ENCODE measurements at regions not wholly inside any gene's neighbourhood (a gene's known extent, or its start where the extent isn't known, plus 50 kb on each side); places are given as distances from the start of the nearest gene placed in this dataset.

DNA sequence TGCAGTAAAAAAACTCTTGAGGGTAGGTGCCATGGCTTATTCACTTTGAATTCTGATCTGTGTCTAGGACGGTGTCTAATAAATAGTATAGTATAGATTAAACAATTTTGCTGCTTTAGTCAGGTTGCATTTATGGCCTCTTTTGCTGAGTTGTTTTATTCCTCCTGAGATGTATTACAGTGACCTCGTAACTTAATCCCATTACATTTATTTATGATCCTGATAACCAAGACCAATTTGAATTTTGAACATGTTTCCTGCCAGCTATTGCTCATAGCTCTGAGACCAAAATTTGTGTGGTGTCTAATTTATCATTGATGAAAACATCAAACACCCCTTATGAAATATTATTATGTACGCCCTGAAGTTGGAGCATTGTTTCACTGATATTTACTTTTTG lies 381.9 kb upstream of the SEMA3C start:
- TF ChIP-seq TEAD4 (IDR thresholded peaks at IDR 0.05) = no peak
- no peak for TF ChIP-seq CREB1 (IDR thresholded peaks at IDR 0.05; ENCODE audit: low read depth)
- TF ChIP-seq YY1 (IDR thresholded peaks at IDR 0.05; ENCODE audit: low read depth) = no peak
- TF ChIP-seq, protein P1, sequence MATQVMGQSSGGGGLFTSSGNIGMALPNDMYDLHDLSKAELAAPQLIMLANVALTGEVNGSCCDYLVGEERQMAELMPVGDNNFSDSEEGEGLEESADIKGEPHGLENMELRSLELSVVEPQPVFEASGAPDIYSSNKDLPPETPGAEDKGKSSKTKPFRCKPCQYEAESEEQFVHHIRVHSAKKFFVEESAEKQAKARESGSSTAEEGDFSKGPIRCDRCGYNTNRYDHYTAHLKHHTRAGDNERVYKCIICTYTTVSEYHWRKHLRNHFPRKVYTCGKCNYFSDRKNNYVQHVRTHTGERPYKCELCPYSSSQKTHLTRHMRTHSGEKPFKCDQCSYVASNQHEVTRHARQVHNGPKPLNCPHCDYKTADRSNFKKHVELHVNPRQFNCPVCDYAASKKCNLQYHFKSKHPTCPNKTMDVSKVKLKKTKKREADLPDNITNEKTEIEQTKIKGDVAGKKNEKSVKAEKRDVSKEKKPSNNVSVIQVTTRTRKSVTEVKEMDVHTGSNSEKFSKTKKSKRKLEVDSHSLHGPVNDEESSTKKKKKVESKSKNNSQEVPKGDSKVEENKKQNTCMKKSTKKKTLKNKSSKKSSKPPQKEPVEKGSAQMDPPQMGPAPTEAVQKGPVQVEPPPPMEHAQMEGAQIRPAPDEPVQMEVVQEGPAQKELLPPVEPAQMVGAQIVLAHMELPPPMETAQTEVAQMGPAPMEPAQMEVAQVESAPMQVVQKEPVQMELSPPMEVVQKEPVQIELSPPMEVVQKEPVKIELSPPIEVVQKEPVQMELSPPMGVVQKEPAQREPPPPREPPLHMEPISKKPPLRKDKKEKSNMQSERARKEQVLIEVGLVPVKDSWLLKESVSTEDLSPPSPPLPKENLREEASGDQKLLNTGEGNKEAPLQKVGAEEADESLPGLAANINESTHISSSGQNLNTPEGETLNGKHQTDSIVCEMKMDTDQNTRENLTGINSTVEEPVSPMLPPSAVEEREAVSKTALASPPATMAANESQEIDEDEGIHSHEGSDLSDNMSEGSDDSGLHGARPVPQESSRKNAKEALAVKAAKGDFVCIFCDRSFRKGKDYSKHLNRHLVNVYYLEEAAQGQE (IDR thresholded peaks at IDR 0.05; ENCODE audit: low read depth) = no peak
- no peak for TF ChIP-seq TCF12 (IDR thresholded peaks at IDR 0.05; ENCODE audit: low read depth)
- TF ChIP-seq CEBPB (IDR thresholded peaks at IDR 0.05) = no peak
- no peak for TF ChIP-seq EGR1 (IDR thresholded peaks at IDR 0.05)
- TF ChIP-seq FOXM1 (IDR thresholded peaks at IDR 0.05; ENCODE audit: borderline replicate concordance, low read depth) = no peak

DNA sequence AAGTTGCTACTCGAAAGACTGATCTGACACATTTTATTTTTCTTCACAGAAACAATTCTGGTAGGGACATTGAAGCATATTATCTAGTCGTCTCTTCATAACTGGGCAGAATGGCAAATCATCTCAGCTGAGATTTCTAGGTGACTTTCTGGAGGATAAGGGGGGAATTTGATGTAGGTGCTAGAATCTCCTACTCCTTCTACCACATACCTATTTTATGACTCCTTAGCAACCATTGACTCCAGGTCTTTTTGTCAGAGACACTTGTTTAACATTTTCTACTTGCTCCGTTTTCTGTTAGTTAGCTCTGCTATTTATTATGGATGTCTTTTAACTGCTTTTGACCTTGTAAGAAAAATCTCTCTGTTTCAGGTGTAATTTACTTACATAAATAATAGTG lies 380.9 kb upstream of the SEMA3C start:
- TF ChIP-seq EGR1 (IDR thresholded peaks at IDR 0.05) (no peak), CEBPB (IDR thresholded peaks at IDR 0.05) (no peak)
- TF ChIP-seq, protein P2, sequence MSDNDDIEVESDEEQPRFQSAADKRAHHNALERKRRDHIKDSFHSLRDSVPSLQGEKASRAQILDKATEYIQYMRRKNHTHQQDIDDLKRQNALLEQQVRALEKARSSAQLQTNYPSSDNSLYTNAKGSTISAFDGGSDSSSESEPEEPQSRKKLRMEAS (IDR thresholded peaks at IDR 0.05) = no peak

DNA sequence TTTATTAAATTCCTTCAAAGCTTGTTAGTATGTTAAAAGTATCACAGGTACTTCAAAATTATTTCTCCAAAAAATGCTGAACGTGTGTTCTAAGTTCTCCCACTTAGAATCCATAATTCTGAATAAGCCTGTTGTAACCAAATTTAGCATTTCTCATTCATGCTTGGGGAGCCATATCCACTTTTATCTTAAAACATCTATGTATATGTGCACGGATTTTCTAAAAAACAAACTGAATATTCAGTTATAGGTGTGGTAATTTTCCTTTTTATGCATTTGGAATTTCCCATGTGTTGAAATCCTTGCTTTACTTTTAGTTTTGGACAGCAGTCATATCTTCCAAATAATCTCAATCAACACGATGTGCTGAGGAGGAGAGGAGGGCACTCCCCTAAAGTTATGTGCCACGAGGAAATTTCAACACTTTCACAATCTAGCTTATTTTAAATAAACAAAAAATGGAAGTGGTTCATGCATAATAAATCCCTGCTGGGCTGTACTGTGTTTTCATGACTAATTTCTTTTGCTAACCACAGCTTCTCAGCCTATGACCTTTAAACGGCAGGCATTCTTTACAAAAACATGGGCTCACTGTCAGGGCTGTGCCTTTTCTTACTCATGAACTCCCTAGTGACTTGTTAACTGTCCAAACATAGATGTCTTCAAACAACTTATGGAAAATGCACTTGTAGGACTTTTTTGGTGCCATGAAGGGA lies 380.3 kb upstream of the SEMA3C start:
- TF ChIP-seq, protein P2 (IDR thresholded peaks at IDR 0.05) = no peak
- no peak for TF ChIP-seq YY1 (IDR thresholded peaks at IDR 0.05; ENCODE audit: low read depth)
- no peak for TF ChIP-seq CEBPB (IDR thresholded peaks at IDR 0.05)
- TF ChIP-seq TAF1 (IDR thresholded peaks at IDR 0.05; ENCODE audit: low read depth) = no peak

DNA sequence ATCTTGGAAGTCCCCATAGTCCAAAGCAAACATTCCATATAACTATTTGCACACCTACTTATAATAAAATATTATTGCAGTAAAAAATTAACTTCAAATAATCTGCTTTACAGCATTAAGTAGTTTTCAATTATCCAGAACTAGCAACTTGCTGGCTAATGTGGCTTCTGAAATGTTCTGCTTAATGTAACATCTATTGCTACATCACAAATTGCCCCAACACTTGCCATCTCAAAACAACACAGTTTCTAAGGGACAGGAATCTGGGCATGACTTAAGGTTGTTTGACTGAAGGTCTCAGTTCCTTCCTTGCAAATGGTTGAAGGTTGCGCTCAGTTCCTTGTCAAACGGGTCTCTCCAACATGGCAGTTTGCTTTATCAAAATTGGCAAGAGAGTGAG lies 378.5 kb upstream of the SEMA3C start:
- TF ChIP-seq, protein P1 (IDR thresholded peaks at IDR 0.05; ENCODE audit: low read depth) = no peak
- TF ChIP-seq CEBPB (IDR thresholded peaks at IDR 0.05) (no peak), ZBTB7A (IDR thresholded peaks at IDR 0.05; ENCODE audit: low read depth) (no peak), NFIC (IDR thresholded peaks at IDR 0.05) (no peak), FOXM1 (IDR thresholded peaks at IDR 0.05; ENCODE audit: borderline replicate concordance, low read depth) (no peak), EGR1 (IDR thresholded peaks at IDR 0.05) (no peak), TEAD4 (IDR thresholded peaks at IDR 0.05) (no peak), CREB1 (IDR thresholded peaks at IDR 0.05; ENCODE audit: low read depth) (no peak), TAF1 (IDR thresholded peaks at IDR 0.05; ENCODE audit: low read depth) (no peak), RAD21 (IDR thresholded peaks at IDR 0.05; ENCODE audit: low read depth) (no peak), YY1 (IDR thresholded peaks at IDR 0.05; ENCODE audit: low read depth) (no peak), TCF12 (IDR thresholded peaks at IDR 0.05; ENCODE audit: low read depth) (no peak), EP300 (IDR thresholded peaks at IDR 0.05; ENCODE audit: borderline replicate concordance) (no peak)
- TF ChIP-seq, protein P2 (IDR thresholded peaks at IDR 0.05) = no peak
- TF ChIP-seq, protein P3, sequence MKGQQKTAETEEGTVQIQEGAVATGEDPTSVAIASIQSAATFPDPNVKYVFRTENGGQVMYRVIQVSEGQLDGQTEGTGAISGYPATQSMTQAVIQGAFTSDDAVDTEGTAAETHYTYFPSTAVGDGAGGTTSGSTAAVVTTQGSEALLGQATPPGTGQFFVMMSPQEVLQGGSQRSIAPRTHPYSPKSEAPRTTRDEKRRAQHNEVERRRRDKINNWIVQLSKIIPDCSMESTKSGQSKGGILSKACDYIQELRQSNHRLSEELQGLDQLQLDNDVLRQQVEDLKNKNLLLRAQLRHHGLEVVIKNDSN (IDR thresholded peaks at IDR 0.05) = no peak

DNA sequence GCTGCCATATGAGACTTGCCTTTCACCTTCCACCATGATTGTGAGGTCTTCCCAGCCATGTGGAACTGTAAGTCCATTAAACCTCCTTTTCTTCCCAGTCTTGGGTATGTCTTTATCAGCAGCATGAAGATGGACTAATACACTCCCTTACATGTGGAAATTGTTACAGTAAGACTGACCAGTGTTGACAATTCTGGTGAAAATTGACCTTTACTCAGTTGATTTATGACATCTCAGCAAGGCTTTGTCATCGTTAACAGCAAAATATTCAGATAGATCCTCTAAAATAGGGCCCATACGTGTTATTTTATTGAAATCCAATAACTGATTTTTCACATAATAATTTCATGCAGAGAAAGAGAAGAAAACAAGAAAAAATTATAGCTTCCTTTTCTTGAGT lies 377.9 kb upstream of the SEMA3C start:
- TF ChIP-seq, protein P3 (IDR thresholded peaks at IDR 0.05) = no peak
- TF ChIP-seq EGR1 (IDR thresholded peaks at IDR 0.05) (no peak), TAF1 (IDR thresholded peaks at IDR 0.05; ENCODE audit: low read depth) (no peak), RAD21 (IDR thresholded peaks at IDR 0.05; ENCODE audit: low read depth) (no peak), NFIC (IDR thresholded peaks at IDR 0.05) (no peak), FOXM1 (IDR thresholded peaks at IDR 0.05; ENCODE audit: borderline replicate concordance, low read depth) (no peak), YY1 (IDR thresholded peaks at IDR 0.05; ENCODE audit: low read depth) (no peak), EP300 (IDR thresholded peaks at IDR 0.05; ENCODE audit: borderline replicate concordance) (no peak), CEBPB (IDR thresholded peaks at IDR 0.05) (no peak), ZBTB7A (IDR thresholded peaks at IDR 0.05; ENCODE audit: low read depth) (no peak), TEAD4 (IDR thresholded peaks at IDR 0.05) (no peak)
- TF ChIP-seq, protein P2 (IDR thresholded peaks at IDR 0.05) = no peak
- TF ChIP-seq, protein P1 (IDR thresholded peaks at IDR 0.05; ENCODE audit: low read depth) = no peak

Data from Ishikawa (cell line).